GM21619 (cell line): ENCODE measurements at regions not wholly inside any gene's neighbourhood (a gene's known extent, or its start where the extent isn't known, plus 50 kb on each side); places are given as distances from the start of the nearest gene placed in this dataset.
A peak's percentile ranks its signal among the peaks of the same experiment; 100 is the strongest.
"Not testable (repeated sequence)": the region's sequence is repeated elsewhere in the genome, so short reads cannot be mapped to it uniquely, and the experiment has no call there.

Experiments
- ATAC-seq: cut with Tn5 transposase; IDR thresholded peaks from one replicate; pipeline ENCODE4 v1.9.1; 2021; ENCODE audit not compliant: unreplicated experiment

GRCh38 chr6:15957655-15958169 is 171.2 kb upstream of the MYLIP start:
- no peak for ATAC-seq

DNA sequence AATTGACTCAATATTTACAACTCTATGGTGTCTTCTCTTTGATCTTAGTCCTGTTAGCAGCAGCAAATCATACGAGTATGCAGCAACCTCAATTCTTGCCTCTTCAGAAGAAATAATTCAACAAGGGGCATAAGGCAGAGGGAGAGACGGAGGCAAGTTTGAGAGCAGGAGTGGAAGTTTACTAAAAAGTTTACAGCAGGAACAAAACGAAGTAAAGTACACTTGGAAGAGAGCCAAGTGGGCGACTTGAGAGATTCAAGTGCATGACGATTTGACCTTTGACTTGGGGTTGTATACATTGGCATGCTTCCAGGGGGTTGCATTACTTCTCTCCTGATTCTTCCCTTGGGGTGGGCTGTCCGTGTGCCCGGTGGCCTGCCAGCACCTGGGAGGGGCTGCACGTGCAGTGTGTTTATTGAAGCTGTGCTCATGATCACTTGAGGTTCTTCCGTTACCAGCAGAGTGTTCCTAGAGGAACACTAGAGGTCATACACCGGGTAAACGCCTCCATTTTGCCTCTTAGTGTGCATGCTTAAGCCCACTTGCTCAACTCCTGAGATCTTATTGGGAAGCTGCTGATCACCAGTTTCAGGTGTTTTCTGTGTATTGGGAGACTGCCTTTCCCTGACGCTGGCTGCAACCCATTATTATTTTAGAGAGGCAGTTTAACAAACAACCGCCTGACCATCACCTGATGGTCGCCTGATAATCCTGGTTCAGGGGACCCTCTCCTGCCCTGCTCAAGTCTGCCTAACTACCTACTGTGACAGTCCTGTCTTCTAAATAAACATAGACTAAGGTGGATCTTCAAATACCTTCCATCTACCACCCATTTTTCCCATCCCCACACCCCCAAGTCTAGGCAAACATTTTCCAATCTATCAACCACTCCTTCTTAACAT is 172.4 kb upstream of the MYLIP start:
- ATAC-seq, result no peak

- ATAC-seq, result no peak
Observed at GRCh38 chr6:15955484-15955883, 173.4 kb upstream of the MYLIP start.

- no peak for ATAC-seq
Observed at GRCh38 chr6:15953152-15953880, 175.6 kb upstream of the MYLIP start.

DNA sequence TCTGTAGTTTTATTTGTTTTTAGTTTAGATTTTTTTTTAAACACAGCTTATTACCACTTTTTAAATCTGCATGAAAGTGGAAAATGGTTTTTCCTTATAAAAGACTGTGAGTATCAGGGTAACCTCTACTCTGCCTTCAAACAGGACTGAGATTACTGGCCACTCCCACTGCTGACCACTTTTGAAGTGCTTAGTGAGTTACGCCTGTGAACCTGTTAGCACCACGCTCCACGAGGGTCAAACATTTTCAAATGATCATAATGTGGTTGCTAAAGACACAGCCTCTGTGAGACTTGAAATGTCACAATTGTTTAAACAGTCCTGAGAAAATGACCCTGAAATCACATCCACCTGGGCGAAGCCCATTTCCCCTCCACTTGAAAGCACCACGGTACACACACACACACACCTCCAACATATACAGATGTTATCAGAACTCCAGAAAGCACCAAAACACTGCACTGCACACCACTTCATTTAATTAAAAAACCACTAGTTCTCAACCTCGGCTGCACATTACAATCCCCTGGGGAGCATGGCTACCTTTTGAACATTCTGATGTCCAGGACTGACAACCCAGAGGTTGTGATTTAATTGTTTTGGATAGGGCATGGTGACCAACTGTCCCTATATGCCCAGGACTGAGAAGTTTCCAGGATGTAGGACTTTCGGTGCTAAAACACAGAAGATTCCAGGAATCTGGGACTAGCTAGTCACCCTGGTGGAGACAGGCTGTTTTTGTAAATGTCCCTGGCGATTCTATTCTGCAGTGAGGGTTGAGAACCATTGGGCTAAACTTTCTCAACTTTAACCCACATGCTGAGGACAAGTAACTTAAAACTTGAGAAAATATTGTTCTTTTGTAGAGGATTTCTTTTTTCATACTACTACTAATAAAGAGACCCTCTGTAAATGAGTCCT is 176.4 kb upstream of the MYLIP start:
- ATAC-seq, result no peak

DNA sequence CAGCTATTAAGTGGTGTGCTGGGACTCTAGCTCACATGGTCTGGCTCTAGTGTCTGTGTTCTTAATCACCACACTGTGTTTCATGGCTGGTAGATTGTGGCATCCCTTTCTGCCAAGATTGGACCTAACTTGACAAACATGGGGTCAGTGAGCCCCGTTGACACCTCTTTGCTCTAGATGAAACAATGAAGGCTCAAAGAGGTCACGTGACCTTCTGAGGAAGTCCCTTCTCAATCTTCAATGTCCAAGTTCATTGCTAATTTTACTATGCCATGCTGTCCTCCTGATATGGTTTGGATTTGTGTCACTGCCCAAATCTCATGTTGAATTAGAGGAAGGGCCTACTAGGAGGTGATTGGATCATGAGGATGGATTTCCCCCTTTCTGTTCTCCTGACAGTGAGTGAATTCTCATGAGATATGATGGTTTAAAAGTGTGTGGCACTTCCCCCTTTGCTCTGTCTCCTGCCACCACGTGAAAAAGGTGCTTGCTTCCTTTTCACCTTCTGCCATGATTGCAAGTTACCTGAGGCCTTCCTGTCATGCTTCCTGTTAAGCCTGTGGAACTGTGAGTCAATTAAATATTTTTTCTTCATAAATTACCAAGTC is 177.8 kb upstream of the MYLIP start:
- no peak for ATAC-seq

GRCh38 chr6:15949982-15950381 is 178.9 kb upstream of the MYLIP start:
- no peak for ATAC-seq

DNA sequence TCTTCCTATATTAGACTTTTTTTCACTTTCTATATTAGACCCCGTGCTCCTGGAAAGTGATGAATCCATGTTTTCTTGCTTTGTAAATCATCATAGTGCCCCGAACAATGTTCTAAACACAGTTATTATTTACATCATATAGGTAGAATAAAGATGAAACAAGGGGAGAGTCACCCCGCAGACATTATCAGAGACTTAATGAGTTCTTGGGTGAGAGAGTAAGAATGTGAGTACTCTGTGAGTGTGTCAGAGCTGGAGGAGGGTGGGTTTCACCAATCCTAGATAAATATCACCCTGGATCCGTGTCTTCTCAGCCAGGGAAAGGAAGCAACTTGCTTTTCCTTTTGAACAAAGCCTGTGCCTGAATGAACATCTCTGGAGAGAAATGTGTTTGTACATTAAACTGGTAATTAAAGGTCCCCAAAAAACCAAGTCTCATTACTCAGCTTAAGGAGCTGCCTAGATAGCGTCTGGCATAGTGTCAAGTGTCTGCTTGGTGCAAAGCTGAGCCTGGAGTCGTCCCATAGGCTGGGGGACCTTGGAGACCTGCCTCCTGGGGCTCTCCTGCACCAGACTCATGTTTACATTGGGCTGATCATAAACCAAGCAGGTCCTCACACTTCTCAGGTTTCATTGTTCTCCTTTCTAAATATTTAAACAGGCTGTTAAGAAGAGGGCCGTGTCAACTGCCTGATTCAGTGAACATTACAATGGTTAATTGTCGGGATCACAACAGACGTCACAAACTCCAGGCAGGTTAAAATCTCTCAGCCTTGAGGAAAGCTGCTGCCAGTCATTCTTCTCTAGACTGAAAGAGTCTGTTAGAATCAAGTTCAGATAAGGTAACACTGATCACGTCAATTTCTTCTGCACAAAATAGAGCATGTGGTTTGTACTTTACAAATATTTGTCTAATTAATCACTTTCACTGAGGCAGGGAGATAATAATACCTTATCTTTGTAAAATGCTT is 179.7 kb upstream of the MYLIP start:
- no peak for ATAC-seq

DNA sequence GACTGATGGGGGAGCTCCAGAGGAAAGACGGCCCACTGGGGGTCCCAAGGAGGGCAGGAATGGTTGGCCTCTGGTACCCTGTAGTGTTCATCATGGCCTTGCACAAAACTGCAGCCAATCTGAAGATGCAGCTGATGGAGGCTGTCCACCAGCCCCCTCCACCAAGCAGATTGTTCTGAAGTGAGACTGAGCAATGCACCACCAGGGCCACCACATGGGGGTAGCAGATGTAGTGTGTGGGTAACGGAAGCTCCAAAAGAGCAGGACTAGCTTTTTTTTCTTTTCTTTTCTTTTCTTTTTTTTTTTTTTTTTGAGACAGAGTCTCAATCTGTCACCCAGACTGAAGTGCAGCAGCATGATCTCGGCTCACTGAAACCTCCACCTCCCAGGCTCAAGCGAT is 181.0 kb upstream of the MYLIP start:
- ATAC-seq, result no peak

DNA sequence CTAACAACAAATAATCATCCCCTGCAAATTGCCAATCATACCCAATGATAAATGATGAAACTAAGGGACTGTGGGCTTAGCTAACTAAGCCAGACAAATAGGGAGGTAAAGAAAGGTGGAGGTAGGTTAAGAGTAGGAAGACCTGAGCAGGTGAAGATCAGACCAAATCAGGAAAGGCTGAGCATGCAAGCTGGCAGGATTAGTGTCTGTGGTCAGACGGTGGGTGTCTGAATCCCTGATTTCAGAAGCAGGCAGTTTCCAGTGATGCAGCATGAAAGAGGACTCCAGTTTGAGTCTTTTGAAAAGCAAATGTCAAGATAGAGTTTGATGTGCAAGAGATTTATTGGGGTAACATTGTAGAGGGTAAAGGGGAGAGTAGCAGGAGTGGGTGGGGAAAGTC is 181.4 kb upstream of the MYLIP start:
- ATAC-seq, result no peak

- ATAC-seq, result no peak
Observed at GRCh38 chr6:15946701-15947385, 182.0 kb upstream of the MYLIP start.

GRCh38 chr6:15945593-15946159 is 183.2 kb upstream of the MYLIP start:
- no peak for ATAC-seq

DNA sequence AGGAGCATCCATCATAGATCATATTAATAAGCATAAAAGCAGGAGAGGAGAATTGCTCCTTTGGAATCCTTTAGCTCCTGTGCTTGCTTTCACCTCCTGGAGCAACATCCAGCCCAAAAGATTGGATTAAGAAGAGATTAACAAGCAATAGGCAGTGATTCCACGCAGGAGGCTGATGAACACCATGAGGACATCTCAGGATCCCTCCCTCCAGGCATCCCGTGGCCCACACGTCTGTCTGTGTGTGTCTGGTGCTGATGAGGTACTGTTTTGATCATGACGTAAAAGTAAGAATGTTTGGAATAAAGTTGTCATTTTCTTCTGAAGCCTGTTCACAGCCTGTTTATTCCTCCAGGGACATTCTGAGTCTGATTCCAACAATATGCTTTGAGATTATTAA is 185.5 kb upstream of the MYLIP start:
- no peak for ATAC-seq

DNA sequence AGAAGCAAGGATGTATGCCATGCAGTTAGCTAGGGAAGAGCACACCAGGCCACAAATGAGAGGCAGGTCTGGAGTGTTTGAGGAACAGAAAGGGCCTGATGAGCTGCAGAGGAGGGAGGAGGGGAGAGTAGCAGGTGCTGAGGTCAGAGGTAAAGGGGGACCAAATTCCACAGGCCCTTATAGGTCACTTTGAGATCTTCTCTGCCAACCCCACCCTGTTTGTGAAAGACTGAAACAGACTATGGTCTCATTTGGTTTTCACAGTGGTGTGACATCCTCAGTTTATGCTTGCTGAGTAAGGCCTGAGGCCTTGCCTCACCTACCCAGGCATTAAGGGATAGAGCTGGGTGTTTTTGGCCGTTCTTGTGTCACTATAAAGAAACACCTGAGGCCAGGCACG is 187.7 kb upstream of the MYLIP start:
- no peak for ATAC-seq

DNA sequence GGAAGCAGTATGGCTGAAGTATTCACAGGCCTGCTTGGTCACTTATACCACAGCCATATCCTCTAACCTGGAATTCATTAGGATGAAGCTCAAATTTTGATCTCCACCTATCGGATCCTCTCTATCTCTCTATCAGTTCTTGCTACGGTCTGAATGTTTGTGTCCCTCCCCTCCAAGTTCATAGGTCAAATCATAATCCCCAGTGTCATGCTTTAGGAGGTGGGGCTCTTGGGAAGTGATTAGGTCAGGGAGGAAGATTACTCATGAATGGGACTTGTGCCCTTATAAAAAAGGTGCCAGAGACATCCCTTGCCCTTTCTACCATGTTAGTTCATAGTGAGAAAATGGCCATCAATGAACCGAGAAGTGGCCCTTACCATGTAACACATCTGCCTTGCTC is 190.8 kb upstream of the MYLIP start:
- ATAC-seq, result no peak

- no peak for ATAC-seq
Observed at GRCh38 chr6:15937602-15938001, 191.3 kb upstream of the MYLIP start.

GRCh38 chr6:15936503-15936902 is 192.4 kb upstream of the MYLIP start:
- ATAC-seq, result peak; percentile 91

- ATAC-seq, result no peak
Observed at GRCh38 chr6:15935661-15936060, 193.2 kb upstream of the MYLIP start.

- ATAC-seq, result not testable (repeated sequence)
Observed at GRCh38 chr6:15931697-15932096, 197.2 kb upstream of the MYLIP start.
